ENCODE measurements at regions not wholly inside any gene's neighbourhood (a gene's known extent, or its start where the extent isn't known, plus 50 kb on each side); places are given as distances from the start of the nearest gene placed in this dataset.

DNA sequence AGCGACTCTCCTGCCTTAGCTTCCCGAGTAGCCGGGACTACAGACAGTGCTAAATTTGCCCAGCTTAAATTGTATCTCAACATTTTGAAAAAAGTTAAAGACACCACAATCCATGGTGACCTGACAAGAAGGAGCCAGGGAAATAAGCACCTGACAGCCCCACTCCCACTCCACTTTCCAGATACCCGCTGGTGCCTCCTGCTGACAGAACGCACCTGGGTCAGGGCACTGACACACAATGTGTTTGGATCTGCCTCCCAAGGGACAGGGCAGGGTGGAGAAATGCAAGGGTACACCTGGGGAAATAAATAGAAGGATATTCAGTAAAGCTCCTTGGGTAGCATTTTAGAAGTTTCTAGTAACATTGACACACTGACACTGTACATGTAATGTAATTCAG is 58.9 kb upstream of the OPN4 start:
- TF ChIP-seq, protein P1, sequence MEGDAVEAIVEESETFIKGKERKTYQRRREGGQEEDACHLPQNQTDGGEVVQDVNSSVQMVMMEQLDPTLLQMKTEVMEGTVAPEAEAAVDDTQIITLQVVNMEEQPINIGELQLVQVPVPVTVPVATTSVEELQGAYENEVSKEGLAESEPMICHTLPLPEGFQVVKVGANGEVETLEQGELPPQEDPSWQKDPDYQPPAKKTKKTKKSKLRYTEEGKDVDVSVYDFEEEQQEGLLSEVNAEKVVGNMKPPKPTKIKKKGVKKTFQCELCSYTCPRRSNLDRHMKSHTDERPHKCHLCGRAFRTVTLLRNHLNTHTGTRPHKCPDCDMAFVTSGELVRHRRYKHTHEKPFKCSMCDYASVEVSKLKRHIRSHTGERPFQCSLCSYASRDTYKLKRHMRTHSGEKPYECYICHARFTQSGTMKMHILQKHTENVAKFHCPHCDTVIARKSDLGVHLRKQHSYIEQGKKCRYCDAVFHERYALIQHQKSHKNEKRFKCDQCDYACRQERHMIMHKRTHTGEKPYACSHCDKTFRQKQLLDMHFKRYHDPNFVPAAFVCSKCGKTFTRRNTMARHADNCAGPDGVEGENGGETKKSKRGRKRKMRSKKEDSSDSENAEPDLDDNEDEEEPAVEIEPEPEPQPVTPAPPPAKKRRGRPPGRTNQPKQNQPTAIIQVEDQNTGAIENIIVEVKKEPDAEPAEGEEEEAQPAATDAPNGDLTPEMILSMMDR (IDR thresholded peaks at IDR 0.05) = no peak
- no peak for TF ChIP-seq POLR2AphosphoS5 (IDR thresholded peaks at IDR 0.05)
